GM12878 (cell line): ENCODE measurements at regions not wholly inside any gene's neighbourhood (a gene's known extent, or its start where the extent isn't known, plus 50 kb on each side); places are given as distances from the start of the nearest gene placed in this dataset.

Experiments used
- CTCF ChIP-seq, 3 experiments: IDR thresholded peaks in 2 of 3; conservative IDR thresholded peaks in 1 of 3; 2 replicates each; pipeline ENCODE4 v1.5.1; 2011; ENCODE audit warnings: low read depth in 3 of 3, low read length in 3 of 3, mild to moderate bottlenecking in 3 of 3, control low read depth in 2 of 3, moderate library complexity in 2 of 3, inconsistent platforms in 1 of 3, mixed read lengths in 1 of 3; ENCODE audit not compliant: control insufficient read depth in 2 of 3, insufficient read depth in 1 of 3; ENCODE audit errors: extremely low read depth in 1 of 3
- FOXM1 ChIP-seq: IDR thresholded peaks from 2 replicates; pipeline ENCODE4 v1.6.1; 2012; ENCODE audit warnings: low read depth, mild to moderate bottlenecking, inconsistent platforms, low read length, moderate library complexity
- IRF3 ChIP-seq: fragments of 450-650 bp; IDR thresholded peaks from 2 replicates; pipeline ENCODE4 v1.6.1; 2014; ENCODE audit warnings: mild to moderate bottlenecking
- JUNB ChIP-seq: IDR thresholded peaks from 2 replicates; pipeline ENCODE4 v1.6.1; 2016; ENCODE audit warnings: antibody characterized with exemption, mild to moderate bottlenecking
- KAT2A ChIP-seq: conservative IDR thresholded peaks from 2 replicates; pipeline ENCODE4 v1.6.1; 2011; ENCODE audit warnings: low read depth, low read length; ENCODE audit not compliant: control insufficient read depth
- MTA2 ChIP-seq: fragments of 450-650 bp; IDR thresholded peaks from 2 replicates; pipeline ENCODE4 v1.6.1; 2016; ENCODE audit warnings: low read depth, mild to moderate bottlenecking, moderate library complexity
- POLR2AphosphoS5 ChIP-seq: IDR thresholded peaks from 2 replicates; pipeline ENCODE4 v1.6.1; 2011; ENCODE audit warnings: mild to moderate bottlenecking, low read length, inconsistent platforms
- SIN3A ChIP-seq: IDR thresholded peaks from 2 replicates; pipeline ENCODE4 v1.6.1; 2012; ENCODE audit warnings: low read depth, low read length, improper control_type of control experiment
- USF1 ChIP-seq: IDR thresholded peaks from 2 replicates; pipeline ENCODE4 v1.6.1; 2011; ENCODE audit warnings: borderline replicate concordance, low read depth, mild to moderate bottlenecking, moderate library complexity, mixed read lengths, low read length; ENCODE audit not compliant: insufficient read depth; ENCODE audit errors: extremely low read length

GRCh38 chr2:154532763-154533162 lies 165.7 kb upstream of the KCNJ3 start:
- TF ChIP-seq SIN3A, result no peak
- no peak for TF ChIP-seq CTCF (IDR thresholded peaks at IDR 0.05 in 2 of 3, conservative IDR thresholded peaks at IDR 0.05 in 1 of 3; ENCODE audit: control insufficient read depth in 2 of 3, extremely low read depth in 1 of 3, insufficient read depth in 1 of 3, low read depth in 3 of 3, low read length in 3 of 3)
- no peak for TF ChIP-seq POLR2AphosphoS5
- TF ChIP-seq FOXM1, result no peak
- TF ChIP-seq JUNB, result no peak
- no peak for TF ChIP-seq USF1
- no peak for TF ChIP-seq MTA2
- no peak for TF ChIP-seq KAT2A
- no peak for TF ChIP-seq IRF3
